ENCODE measurements at regions not wholly inside any gene's neighbourhood (a gene's known extent, or its start where the extent isn't known, plus 50 kb on each side); places are given as distances from the start of the nearest gene placed in this dataset.

GRCh38 chr3:76923485-76923884, 116.4 kb upstream of the ROBO2 start:
- no peak for DNase-seq

GRCh38 chr3:76930712-76931111, 109.2 kb upstream of the ROBO2 start:
- no peak for DNase-seq

GRCh38 chr3:76933245-76933644, 106.7 kb upstream of the ROBO2 start:
- no peak for DNase-seq

- peak; percentile 11 for DNase-seq
Observed at GRCh38 chr3:76938962-76939361, 100.9 kb upstream of the ROBO2 start.

GRCh38 chr3:76940181-76940770, 99.6 kb upstream of the ROBO2 start:
- no peak for DNase-seq

GRCh38 chr3:76941376-76941775, 98.5 kb upstream of the ROBO2 start:
- DNase-seq, result no peak

GRCh38 chr3:76942101-76942500, 97.8 kb upstream of the ROBO2 start:
- no peak for DNase-seq

- no peak for DNase-seq
Observed at GRCh38 chr3:76943058-76943457, 96.8 kb upstream of the ROBO2 start.

- DNase-seq, result no peak
Observed at GRCh38 chr3:76943671-76944070, 96.2 kb upstream of the ROBO2 start.

GRCh38 chr3:76949033-76949432, 90.9 kb upstream of the ROBO2 start:
- no peak for DNase-seq

GRCh38 chr3:76949462-76949861, 90.4 kb upstream of the ROBO2 start:
- no peak for DNase-seq

- DNase-seq, result no peak
Observed at GRCh38 chr3:76950590-76950989, 89.3 kb upstream of the ROBO2 start.

GRCh38 chr3:76954412-76954811, 85.5 kb upstream of the ROBO2 start:
- peak; percentile 23 for DNase-seq

- DNase-seq, result no peak
Observed at GRCh38 chr3:76958274-76958673, 81.6 kb upstream of the ROBO2 start.

- DNase-seq, result no peak
Observed at GRCh38 chr3:76958861-76959260, 81.0 kb upstream of the ROBO2 start.

- DNase-seq, result no peak
Observed at GRCh38 chr3:76961284-76961683, 78.6 kb upstream of the ROBO2 start.

GRCh38 chr3:76965122-76965725, 74.7 kb upstream of the ROBO2 start:
- no peak for DNase-seq

- DNase-seq, result no peak
Observed at GRCh38 chr3:76969471-76969870, 70.4 kb upstream of the ROBO2 start.

GRCh38 chr3:76969996-76970615, 69.8 kb upstream of the ROBO2 start:
- peak; percentile 17 for DNase-seq

- DNase-seq, result no peak
Observed at GRCh38 chr3:76972624-76973296, 67.1 kb upstream of the ROBO2 start.

- DNase-seq, result no peak
Observed at GRCh38 chr3:76976996-76977395, 62.9 kb upstream of the ROBO2 start.

GRCh38 chr3:76985645-76986044, 54.3 kb upstream of the ROBO2 start:
- no peak for DNase-seq

- no peak for DNase-seq
Observed at GRCh38 chr3:76986876-76987474, 52.9 kb upstream of the ROBO2 start.

All from fibroblast of skin of scalp (primary cell).